Astrocyte (in vitro differentiated cells and primary cell): ENCODE measurements at regions not wholly inside any gene's neighbourhood (a gene's known extent, or its start where the extent isn't known, plus 50 kb on each side); places are given as distances from the start of the nearest gene placed in this dataset.

Experiments used
- DNase-seq: peaks from one replicate; pipeline ENCODE4 v3.0.0-alpha.2; 2010; ENCODE audit warnings: low read depth
- FAIRE-seq: peaks from 2 replicates; lab custom pipeline; 2011; peaks lifted over from hg19 to GRCh38; lab: Jason Lieb, UNC
- H2AFZ ChIP-seq: 2 replicates; pipeline ENCODE4 v1.6.0; 2012; ENCODE audit warnings: low read depth, low read length, inconsistent platforms
- H3K27ac ChIP-seq: 2 replicates; pipeline ENCODE4 v1.5.1; 2011; ENCODE audit warnings: low read depth, low read length, inconsistent platforms
- H3K27me3 ChIP-seq: 2 replicates; pipeline ENCODE4 v1.6.0; 2011; ENCODE audit warnings: low read length, inconsistent platforms; ENCODE audit not compliant: insufficient read depth
- H3K36me3 ChIP-seq: 2 replicates; pipeline ENCODE4 v1.5.1; 2011; ENCODE audit warnings: low read length, inconsistent platforms; ENCODE audit not compliant: insufficient read depth
- H3K4me1 ChIP-seq: 2 replicates; pipeline ENCODE4 v1.5.1; 2011; ENCODE audit warnings: low read length, inconsistent platforms; ENCODE audit not compliant: insufficient read depth
- H3K4me2 ChIP-seq: 2 replicates; pipeline ENCODE4 v1.6.0; 2012; ENCODE audit warnings: low read length, inconsistent platforms
- H3K4me3 ChIP-seq: 2 replicates; pipeline ENCODE4 v1.5.1; 2011; ENCODE audit warnings: low read depth, mild to moderate bottlenecking, low read length, inconsistent platforms; ENCODE audit not compliant: insufficient read depth
- H3K79me2 ChIP-seq: 2 replicates; pipeline ENCODE4 v1.6.0; 2012; ENCODE audit warnings: mild to moderate bottlenecking, low read length, inconsistent platforms; ENCODE audit not compliant: insufficient read depth
- H3K9ac ChIP-seq: 2 replicates; pipeline ENCODE4 v1.6.0; 2012; ENCODE audit warnings: mild to moderate bottlenecking, low read length, inconsistent platforms
- H3K9me3 ChIP-seq: 2 replicates; pipeline ENCODE4 v1.5.1; 2012; ENCODE audit warnings: low read depth, mild to moderate bottlenecking, low read length, inconsistent platforms; ENCODE audit not compliant: insufficient read depth
- H4K20me1 ChIP-seq: 2 replicates; pipeline ENCODE4 v1.6.0; 2012; ENCODE audit warnings: low read length, inconsistent platforms; ENCODE audit not compliant: insufficient read depth
- H3K27ac Mint-ChIP-seq: one replicate; pipeline ENCODE4 v1.8.0; 2021; ENCODE audit warnings: mild to moderate bottlenecking, mixed read lengths; ENCODE audit not compliant: unreplicated experiment
- H3K27me3 Mint-ChIP-seq: one replicate; pipeline ENCODE4 v1.8.0; 2021; ENCODE audit warnings: low read depth, mixed read lengths; ENCODE audit not compliant: unreplicated experiment
- H3K36me3 Mint-ChIP-seq: one replicate; pipeline ENCODE4 v1.8.0; 2021; ENCODE audit warnings: low read depth, mixed read lengths; ENCODE audit not compliant: unreplicated experiment
- H3K4me1 Mint-ChIP-seq: one replicate; pipeline ENCODE4 v1.8.0; 2021; ENCODE audit warnings: low read depth, mixed read lengths; ENCODE audit not compliant: unreplicated experiment
- H3K4me3 Mint-ChIP-seq: one replicate; pipeline ENCODE4 v1.8.0; 2021; ENCODE audit warnings: mild to moderate bottlenecking, moderate library complexity, mixed read lengths; ENCODE audit not compliant: unreplicated experiment
- H3K9me3 Mint-ChIP-seq: one replicate; pipeline ENCODE4 v1.8.0; 2021; ENCODE audit warnings: mild to moderate bottlenecking, mixed read lengths; ENCODE audit not compliant: unreplicated experiment
- CTCF ChIP-seq: IDR thresholded peaks from 2 replicates; pipeline ENCODE4 v1.5.1; 2011; ENCODE audit warnings: low read depth, mild to moderate bottlenecking, inconsistent platforms, low read length, moderate library complexity; ENCODE audit not compliant: insufficient read depth
- EZH2 ChIP-seq: IDR thresholded peaks from 2 replicates; pipeline ENCODE4 v1.6.1; 2012; ENCODE audit warnings: mild to moderate bottlenecking, low read length, inconsistent platforms; ENCODE audit not compliant: insufficient read depth

- Histone ChIP-seq H4K20me1 (no peaks in the 10 kb centered on the region), H3K79me2 (no peaks in the 10 kb centered on the region), H3K4me1 (peaks cover 13% of the 10 kb centered on the region), H2AFZ (no peak overlapping the region), H3K36me3 (no peaks in the 10 kb centered on the region), H3K9ac (no peak overlapping the region), H3K27me3 (no peaks in the 10 kb centered on the region), H3K9me3 (no peaks in the 10 kb centered on the region), H3K27ac (no peak overlapping the region), H3K4me3 (no peak overlapping the region), H3K4me2 (no peak overlapping the region)
- H3K27me3 Mint-ChIP-seq = peaks cover 29% of the 10 kb centered on the region
- no peak overlapping the region for H3K4me3 Mint-ChIP-seq
- no peaks in the 10 kb centered on the region for H3K36me3 Mint-ChIP-seq
- H3K9me3 Mint-ChIP-seq = no peaks in the 10 kb centered on the region
- DNase-seq = peak; percentile 47
- H3K4me1 Mint-ChIP-seq = peaks cover 11% of the 10 kb centered on the region
- FAIRE-seq = no peak
- no peak for TF ChIP-seq CTCF
- no peak for TF ChIP-seq EZH2
- no peak overlapping the region for H3K27ac Mint-ChIP-seq
These were observed 652.5 kb upstream of the TBX3 start for GRCh38 chr12:115336506-115336905.

GRCh38 chr12:115335594-115335993 lies 651.6 kb upstream of the TBX3 start:
- no peak for TF ChIP-seq CTCF
- no peak for TF ChIP-seq EZH2
- H3K27ac ChIP-seq = no peak overlapping the region
- no peaks in the 10 kb centered on the region for H3K9me3 Mint-ChIP-seq
- no peak for DNase-seq
- H3K27me3 ChIP-seq = no peaks in the 10 kb centered on the region
- H3K79me2 ChIP-seq = no peaks in the 10 kb centered on the region
- H3K9me3 ChIP-seq = no peaks in the 10 kb centered on the region
- no peak overlapping the region for H3K27ac Mint-ChIP-seq
- peaks cover 6% of the 10 kb centered on the region for H3K4me1 ChIP-seq
- no peak overlapping the region for H3K9ac ChIP-seq
- no peak overlapping the region for H3K4me2 ChIP-seq
- H3K36me3 ChIP-seq = no peaks in the 10 kb centered on the region
- no peaks in the 10 kb centered on the region for H4K20me1 ChIP-seq
- H2AFZ ChIP-seq = no peak overlapping the region
- H3K4me1 Mint-ChIP-seq = peaks cover 3% of the 10 kb centered on the region
- no peak overlapping the region for H3K4me3 Mint-ChIP-seq
- H3K27me3 Mint-ChIP-seq = peaks cover 30% of the 10 kb centered on the region
- H3K36me3 Mint-ChIP-seq = no peaks in the 10 kb centered on the region
- H3K4me3 ChIP-seq = no peak overlapping the region
- no peak for FAIRE-seq

- H3K4me3 Mint-ChIP-seq = no peak overlapping the region
- H3K4me1 Mint-ChIP-seq = peaks cover 3% of the 10 kb centered on the region
- no peak overlapping the region for H3K4me3 ChIP-seq
- no peaks in the 10 kb centered on the region for H3K9me3 Mint-ChIP-seq
- no peak overlapping the region for H3K27ac ChIP-seq
- no peaks in the 10 kb centered on the region for H4K20me1 ChIP-seq
- no peak for DNase-seq
- H3K27ac Mint-ChIP-seq = no peak overlapping the region
- H3K4me2 ChIP-seq = no peak overlapping the region
- H3K9me3 ChIP-seq = no peaks in the 10 kb centered on the region
- no peaks in the 10 kb centered on the region for H3K27me3 ChIP-seq
- no peak for FAIRE-seq
- peaks cover 34% of the 10 kb centered on the region for H3K27me3 Mint-ChIP-seq
- no peak for TF ChIP-seq CTCF
- TF ChIP-seq EZH2 = no peak
- H3K36me3 ChIP-seq = no peaks in the 10 kb centered on the region
- no peak overlapping the region for H3K9ac ChIP-seq
- peaks cover 5% of the 10 kb centered on the region for H3K4me1 ChIP-seq
- no peak overlapping the region for H2AFZ ChIP-seq
- no peaks in the 10 kb centered on the region for H3K36me3 Mint-ChIP-seq
- H3K79me2 ChIP-seq = no peaks in the 10 kb centered on the region
These were observed 651.1 kb upstream of the TBX3 start for GRCh38 chr12:115335048-115335447.
